HG03439 (cell line): ENCODE measurements at regions not wholly inside any gene's neighbourhood (a gene's known extent, or its start where the extent isn't known, plus 50 kb on each side); places are given as distances from the start of the nearest gene placed in this dataset.
A peak's percentile ranks its signal among the peaks of the same experiment; 100 is the strongest.
"Not testable (repeated sequence)": the region's sequence is repeated elsewhere in the genome, so short reads cannot be mapped to it uniquely, and the experiment has no call there.

Experiments used
- ATAC-seq: cut with Tn5 transposase; IDR thresholded peaks from one replicate; pipeline ENCODE4 v1.9.1; 2021; ENCODE audit warnings: mild to moderate bottlenecking, moderate library complexity; ENCODE audit not compliant: unreplicated experiment

DNA sequence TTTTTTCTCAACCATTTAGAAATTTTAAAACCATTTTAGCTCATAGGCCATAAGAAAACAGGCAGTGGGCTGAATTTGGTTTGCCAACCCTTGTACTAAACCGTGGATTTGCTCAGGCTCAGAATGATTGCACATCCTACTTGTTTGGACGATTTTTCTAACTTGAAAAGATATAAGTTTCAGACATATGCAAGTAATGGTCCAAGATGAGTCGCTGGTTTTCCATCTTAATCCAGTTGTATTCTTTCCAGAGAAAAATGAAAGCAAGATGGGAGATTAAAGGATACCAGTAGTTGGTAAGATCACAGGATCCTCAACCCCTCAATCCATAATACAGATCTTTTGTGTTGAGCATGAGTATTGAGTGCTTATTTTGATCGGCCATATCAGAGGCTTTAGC lies 250.9 kb downstream of the TINAG start:
- no peak for ATAC-seq

- not testable (repeated sequence) for ATAC-seq
These were observed 255.9 kb downstream of the TINAG start for GRCh38 chr6:54564188-54564587.

DNA sequence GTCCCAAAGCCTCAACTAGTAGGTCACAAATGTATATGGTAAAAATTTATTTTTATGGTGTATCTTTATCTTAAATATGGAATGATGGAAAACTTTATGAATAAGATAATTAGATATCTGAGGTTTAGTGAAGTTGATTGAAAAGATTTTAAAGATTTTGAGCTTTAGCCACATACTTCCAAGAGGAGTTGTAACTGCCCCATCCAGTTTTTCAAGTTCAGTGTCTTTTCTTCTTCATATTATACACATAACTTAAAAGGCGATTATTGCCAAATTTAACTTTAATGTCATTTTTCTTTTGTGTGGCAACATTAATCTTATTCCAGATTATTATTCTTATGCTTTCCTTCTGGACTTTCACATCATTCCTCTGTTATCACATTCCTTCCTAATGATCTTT lies 266.4 kb downstream of the TINAG start:
- ATAC-seq = no peak

DNA sequence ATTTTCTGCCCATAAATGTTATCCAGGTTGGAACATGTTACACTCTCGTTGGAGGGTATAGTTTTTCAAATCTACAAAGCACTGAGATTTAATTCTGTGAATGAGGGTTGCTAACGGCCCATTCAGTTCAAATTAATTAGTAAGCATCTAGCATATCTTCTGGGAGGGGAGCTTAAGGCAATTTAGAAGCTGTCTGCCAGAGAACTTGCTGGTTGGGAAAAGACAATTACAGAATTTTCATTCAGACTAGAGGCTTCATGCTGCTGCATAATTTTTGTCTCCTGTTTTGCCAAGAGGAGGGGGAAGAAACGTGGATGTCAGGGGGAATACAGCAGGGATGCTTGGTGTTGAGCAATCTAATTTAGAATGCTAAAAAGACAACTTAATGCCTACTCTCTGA lies 268.3 kb upstream of the FAM83B start:
- ATAC-seq = no peak

DNA sequence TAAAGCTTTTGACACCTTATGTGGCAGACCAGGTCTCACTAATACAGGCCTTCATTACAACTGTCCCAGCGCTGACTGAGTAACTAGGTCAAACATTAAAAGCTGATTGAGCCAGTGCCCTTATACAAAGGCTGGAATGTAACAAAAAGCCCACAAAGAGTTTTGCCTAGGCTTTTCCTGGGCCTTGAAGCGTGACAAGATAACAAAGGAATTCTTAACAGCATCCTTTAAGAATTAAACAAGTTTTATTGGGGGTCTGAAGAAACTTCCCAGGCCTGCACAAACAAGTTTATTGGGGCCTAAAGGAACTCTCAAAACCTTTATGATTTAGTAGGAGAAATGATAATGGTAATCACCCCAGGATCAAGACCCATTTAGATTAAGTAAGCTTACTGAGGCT lies 267.6 kb upstream of the FAM83B start:
- ATAC-seq = no peak

GRCh38 chr6:54586251-54586650 lies 260.3 kb upstream of the FAM83B start:
- ATAC-seq = no peak

DNA sequence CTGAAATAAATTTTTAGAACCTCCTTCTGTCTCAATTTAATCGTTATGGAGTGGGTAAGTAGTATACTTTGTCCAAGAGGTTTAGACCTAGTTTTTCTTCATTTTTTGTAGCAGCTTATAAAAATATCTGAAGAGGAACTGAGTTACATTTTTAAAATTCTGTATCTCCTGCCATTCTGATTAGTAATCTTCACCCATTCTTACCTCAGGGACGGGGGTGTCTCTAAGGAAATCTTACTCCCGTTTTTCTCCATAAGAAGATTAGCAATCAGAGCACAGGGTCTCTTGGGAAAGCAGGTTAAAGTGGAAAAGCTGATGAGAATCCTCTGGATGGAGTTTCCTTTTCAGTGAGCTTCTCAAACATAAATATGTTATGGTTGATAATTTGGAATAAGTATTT lies 259.3 kb upstream of the FAM83B start:
- ATAC-seq = no peak

DNA sequence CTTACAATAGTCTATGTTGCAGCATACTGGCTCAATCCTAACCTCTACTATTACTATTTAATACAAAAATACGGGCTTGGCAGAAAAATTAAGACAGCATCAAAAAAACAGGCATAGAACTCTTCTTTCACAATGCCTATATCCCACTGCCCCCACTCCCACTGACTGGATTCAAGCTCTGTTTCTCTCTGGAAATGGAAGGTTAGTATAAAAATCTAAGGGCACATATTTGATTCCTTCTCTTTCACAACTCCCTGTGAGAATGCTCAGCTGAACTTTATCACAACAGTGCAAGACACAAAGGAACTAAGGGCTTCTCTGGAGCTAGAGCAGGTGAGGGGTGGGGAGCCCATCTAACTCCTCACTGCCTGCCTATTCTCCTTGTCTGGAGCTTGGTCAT lies 258.4 kb upstream of the FAM83B start:
- no peak for ATAC-seq

- ATAC-seq = no peak
These were observed 250.7 kb upstream of the FAM83B start for GRCh38 chr6:54595844-54596243.

DNA sequence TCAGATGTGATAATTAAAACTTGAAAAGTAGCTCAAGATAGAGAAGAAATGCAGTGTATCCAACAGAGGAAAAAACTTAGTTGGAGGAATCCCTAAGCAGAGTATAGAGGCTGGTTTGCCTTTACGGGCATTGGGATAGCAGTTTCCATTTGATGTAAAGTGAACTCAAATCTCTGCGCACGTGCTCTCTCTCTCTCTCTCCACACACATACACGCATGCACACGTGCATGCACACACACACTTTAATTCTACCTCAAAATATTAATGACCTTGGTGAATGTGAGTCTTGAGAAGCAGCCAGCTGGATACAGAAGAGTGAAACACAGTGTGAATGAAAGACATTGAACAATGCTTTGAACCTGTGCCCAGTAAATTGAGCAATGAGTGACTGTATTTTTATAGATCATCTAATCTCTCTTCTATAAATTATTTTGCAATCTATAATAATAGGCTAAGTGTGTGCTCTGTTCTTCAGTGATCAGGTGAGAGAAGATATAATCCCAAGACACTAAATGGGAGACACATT lies 247.7 kb upstream of the FAM83B start:
- ATAC-seq = no peak

- ATAC-seq = no peak
These were observed 244.8 kb upstream of the FAM83B start for GRCh38 chr6:54601600-54602300.

- no peak for ATAC-seq
These were observed 244.0 kb upstream of the FAM83B start for GRCh38 chr6:54602591-54602990.

- ATAC-seq = no peak
These were observed 236.6 kb upstream of the FAM83B start for GRCh38 chr6:54609981-54610380.

DNA sequence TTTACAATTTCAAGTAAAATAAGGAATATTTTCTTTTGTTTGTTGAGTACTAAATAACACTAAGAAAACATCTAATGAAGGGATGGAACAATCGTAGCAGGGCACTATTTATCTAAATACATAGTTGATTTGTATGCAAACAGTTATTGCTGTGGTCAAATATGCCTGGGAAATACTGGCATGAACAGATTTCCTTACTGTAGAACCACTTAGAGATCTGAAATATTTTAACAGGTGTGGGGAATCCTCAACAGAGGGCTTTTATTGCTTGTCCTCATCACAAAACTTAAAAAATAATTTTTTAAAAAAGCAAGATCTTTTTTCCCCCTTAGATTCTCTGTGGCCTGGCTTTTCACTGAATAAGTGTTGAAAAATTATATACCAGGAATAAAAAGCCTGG lies 233.0 kb upstream of the FAM83B start:
- ATAC-seq = no peak

DNA sequence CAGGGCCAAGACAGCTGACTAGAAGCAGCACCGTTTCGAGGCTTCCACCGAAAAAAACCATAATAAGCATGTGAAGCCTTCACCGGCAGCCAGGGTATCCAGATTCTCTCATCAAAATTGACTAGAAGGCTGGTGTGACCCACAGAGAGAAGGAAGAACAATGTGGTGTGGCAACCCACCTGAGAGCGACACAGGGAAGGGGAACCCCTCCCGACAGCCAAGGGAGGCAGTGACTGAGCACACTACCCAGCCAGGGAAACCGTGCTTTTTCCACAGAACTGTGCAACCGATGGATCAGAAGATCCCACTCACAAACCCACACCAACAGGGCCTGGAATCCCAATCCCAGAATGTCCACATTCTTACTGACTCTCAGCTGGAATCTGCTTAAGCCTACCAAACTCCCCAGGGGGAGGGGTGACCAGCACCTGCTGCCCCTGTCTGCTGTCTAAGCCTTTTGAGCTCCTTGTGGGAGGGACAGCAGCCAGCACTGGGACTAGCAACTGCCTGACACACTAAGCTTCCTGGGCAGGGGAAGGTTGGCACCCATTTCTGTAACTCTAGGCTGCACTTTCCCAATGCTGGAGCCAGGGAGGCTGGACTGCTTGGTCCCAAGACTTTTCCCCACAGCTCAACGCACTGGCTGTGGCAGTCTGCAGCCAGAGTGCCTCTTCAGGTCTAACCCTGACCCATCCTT lies 231.9 kb upstream of the FAM83B start:
- ATAC-seq = no peak

- ATAC-seq = no peak
These were observed 228.8 kb upstream of the FAM83B start for GRCh38 chr6:54617730-54618129.

DNA sequence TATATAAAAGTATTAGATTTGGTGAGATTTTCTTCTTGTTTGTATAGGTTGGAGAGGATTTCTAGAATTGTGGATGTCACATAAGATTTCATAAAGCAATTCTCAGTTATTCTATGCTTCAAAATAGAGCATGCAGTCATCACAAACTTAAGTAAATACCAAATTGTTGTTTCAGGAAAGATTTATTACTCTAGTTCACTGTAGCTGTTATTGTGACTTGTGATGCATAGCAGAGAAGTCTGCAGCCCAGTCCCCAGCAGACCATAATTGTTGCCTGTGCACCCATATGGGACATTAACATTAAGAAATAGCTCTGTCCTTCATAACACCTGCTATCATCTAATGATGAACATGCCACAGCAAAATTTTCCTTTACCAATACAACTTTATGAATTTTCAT lies 228.0 kb upstream of the FAM83B start:
- ATAC-seq = no peak

DNA sequence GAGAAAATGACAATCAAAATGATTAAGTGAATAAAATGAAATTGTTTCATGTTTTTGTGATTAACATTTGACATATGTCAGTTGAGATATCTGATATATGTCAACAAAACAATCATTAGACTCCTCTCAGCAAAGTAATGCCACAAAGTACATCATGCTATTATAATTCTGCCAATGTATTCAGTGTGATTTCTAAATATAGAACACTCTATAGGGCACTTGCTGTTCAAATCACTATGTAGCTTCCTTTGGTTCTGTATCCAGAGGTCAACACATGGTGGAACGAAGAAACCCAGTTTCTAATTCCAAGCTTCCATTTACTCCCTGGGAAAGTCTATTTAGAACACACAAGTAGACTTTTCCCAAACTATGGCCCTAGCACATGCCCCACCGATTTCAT lies 227.5 kb upstream of the FAM83B start:
- no peak for ATAC-seq

DNA sequence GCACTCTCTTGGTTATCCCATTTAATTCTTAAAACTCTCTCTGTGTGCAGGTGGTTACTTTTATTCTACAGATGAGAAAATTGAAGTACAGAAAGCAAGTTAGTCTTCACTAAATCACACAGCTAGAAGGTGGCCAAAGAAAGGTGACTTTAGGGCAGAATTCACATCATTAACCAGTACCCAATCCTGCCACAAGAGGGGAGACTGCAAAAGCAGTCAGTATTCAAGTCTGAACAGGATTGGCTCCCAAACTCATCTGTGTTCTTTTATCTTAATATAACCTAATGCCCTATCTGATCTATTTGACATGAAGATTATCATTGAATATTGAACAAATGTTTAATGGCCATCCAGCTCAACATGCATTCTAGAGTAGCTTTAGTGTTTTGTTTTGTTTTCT lies 225.3 kb upstream of the FAM83B start:
- peak; percentile 79 for ATAC-seq

DNA sequence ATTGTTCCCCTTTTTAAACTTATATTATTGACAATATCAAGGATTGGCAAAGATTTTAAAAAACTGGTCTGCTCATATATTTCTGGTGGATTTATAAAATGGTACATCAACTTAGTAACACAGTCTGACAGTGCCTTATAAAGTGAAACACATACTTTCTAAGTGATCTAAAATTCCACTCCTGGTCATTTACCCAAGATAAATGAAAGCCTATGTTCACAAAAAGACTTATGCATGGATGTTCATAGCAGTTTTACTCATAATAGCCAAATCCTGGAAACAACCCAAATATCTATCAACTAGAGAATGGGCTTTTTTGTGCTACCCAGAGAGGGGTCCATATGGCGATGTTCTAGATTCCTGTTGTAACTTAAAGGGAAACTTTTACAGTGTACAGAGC lies 222.4 kb upstream of the FAM83B start:
- ATAC-seq = no peak

DNA sequence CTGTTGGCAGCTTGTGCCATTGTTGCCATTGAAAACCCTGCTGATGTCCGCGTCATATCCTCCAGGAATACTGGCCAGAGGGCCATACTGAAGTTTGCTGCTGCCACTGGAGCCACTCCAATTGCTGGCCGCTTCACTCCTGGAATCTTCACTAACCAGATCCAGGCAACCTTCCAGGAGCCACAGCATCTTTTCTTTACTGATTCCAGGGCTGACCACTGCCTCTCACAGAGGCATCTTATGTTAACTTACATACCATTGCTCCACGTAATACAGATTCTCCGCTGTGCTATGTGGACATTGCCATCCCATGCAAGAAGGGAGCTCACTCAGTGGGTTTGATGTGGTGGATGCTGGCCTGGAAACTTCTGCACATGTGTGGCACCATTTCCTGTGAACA lies 221.8 kb upstream of the FAM83B start:
- ATAC-seq = no peak

- ATAC-seq = no peak
These were observed 217.4 kb upstream of the FAM83B start for GRCh38 chr6:54629131-54629530.
